Lung (tissue), 11 donors: ENCODE measurements at regions not wholly inside any gene's neighbourhood (a gene's known extent, or its start where the extent isn't known, plus 50 kb on each side); places are given as distances from the start of the nearest gene placed in this dataset.

ENCODE experiments used
- ATAC-seq: fragments of 200-7000 bp; cut with Tn5 transposase; one replicate; pipeline ENCODE4 v1.9.1; 2020; ENCODE audit warnings: moderate number of reproducible peaks; ENCODE audit not compliant: insufficient read depth, low FRiP score
- DNase-seq, 3 donors: peaks; one replicate each; pipeline ENCODE4 v3.0.0-alpha.2; 2013 to 2017
- H3K27ac ChIP-seq, 2 donors: one replicate each; pipeline ENCODE4 v1.5.1; 2013; ENCODE audit warnings: mild to moderate bottlenecking in 2 of 2, moderate library complexity in 2 of 2, control low read depth in 1 of 2, inconsistent platforms in 1 of 2, low read depth in 1 of 2, low read length in 1 of 2
- H3K27me3 ChIP-seq, 3 donors: one replicate each; pipeline ENCODE4 v1.5.1; 2013; ENCODE audit warnings: low read length in 2 of 3; ENCODE audit not compliant: control insufficient read depth in 3 of 3, insufficient read depth in 3 of 3
- H3K36me3 ChIP-seq, 4 donors: one replicate each; pipeline ENCODE4 v1.5.1; 2013; ENCODE audit warnings: low read length in 4 of 4, mild to moderate bottlenecking in 1 of 4, moderate library complexity in 1 of 4; ENCODE audit not compliant: control insufficient read depth in 4 of 4, insufficient read depth in 4 of 4
- H3K4me1 ChIP-seq, 5 donors: one replicate each; pipeline ENCODE4 v1.5.1; 2013; ENCODE audit warnings: low read length in 5 of 5, mild to moderate bottlenecking in 2 of 5, moderate library complexity in 1 of 5; ENCODE audit not compliant: control insufficient read depth in 5 of 5, insufficient read depth in 5 of 5
- H3K4me3 ChIP-seq: one replicate; pipeline ENCODE4 v1.5.1; 2013; ENCODE audit warnings: mild to moderate bottlenecking, control low read depth, moderate library complexity
- H3K9ac ChIP-seq, 2 donors: one replicate each; pipeline ENCODE4 v1.5.1; 2013; ENCODE audit warnings: low read length in 2 of 2, control low read depth in 1 of 2; ENCODE audit not compliant: insufficient read depth in 1 of 2
- H3K9me3 ChIP-seq, 4 donors: one replicate each; pipeline ENCODE4 v1.5.1; 2013; ENCODE audit warnings: low read length in 3 of 4, mild to moderate bottlenecking in 1 of 4, moderate library complexity in 1 of 4; ENCODE audit not compliant: control insufficient read depth in 4 of 4, insufficient read depth in 3 of 4
- CTCF ChIP-seq: IDR thresholded peaks from 2 replicates; pipeline ENCODE4 v1.5.1; 2012; ENCODE audit warnings: mild to moderate bottlenecking; ENCODE audit errors: control extremely low read depth, extremely low read depth
- WGBS, 2 donors: extraction: QIAGEN DNeasy Blood & Tissue Kit; methylation state at CpG; one replicate each; pipeline ENCODE4 v1.1.7; 2013; 5-methylcytosine and 5-hydroxymethylcytosine counted together
- donor health status: control.
- donor health status: control.
- donor health status: Bipolar disorder and iron deficiency.
- donor health status: healthy.
- donor health status: DM: yes; HTN: yes; CAD: no.

GRCh38 chr11:129264114-129264513 is 72.0 kb upstream of the ARHGAP32 start:
- Histone ChIP-seq H3K9ac (no peak overlapping the region), H3K4me1 (peaks cover 2 to 10% (median 3%) of the 10 kb centered on the region in 5 donors), H3K4me3 (no peak overlapping the region), H3K36me3 (peaks cover 0 to 2% (median 0%) of the 10 kb centered on the region in 4 donors), H3K27me3 (no peaks in the 10 kb centered on the region), H3K27ac (no peak overlapping the region), H3K9me3 (no peaks in the 10 kb centered on the region)
- WGBS, 2 donors = 93 to 94% methylated on average over 2 of the region's 2 CpGs
- DNase-seq (no peak), ATAC-seq (no peak)
- TF ChIP-seq CTCF = no peak

GRCh38 chr11:129260750-129261149 is 68.6 kb upstream of the ARHGAP32 start:
- Histone ChIP-seq H3K4me3 (no peak overlapping the region), H3K4me1 (peaks cover 0 to 5% (median 3%) of the 10 kb centered on the region in 5 donors), H3K27ac (no peak overlapping the region), H3K27me3 (no peaks in the 10 kb centered on the region), H3K9ac (no peak overlapping the region), H3K9me3 (no peaks in the 10 kb centered on the region), H3K36me3 (no peaks in the 10 kb centered on the region)
- 53 to 74% methylated on average over 1 of the region's 1 CpG for WGBS, 2 donors
- no peak for DNase-seq
- no peak for ATAC-seq
- no peak for TF ChIP-seq CTCF

- DNase-seq (no peak), ATAC-seq (no peak)
- Histone ChIP-seq H3K4me3 (no peak overlapping the region), H3K27me3 (no peaks in the 10 kb centered on the region), H3K4me1 (peaks cover 0 to 5% (median 3%) of the 10 kb centered on the region in 5 donors), H3K36me3 (no peaks in the 10 kb centered on the region), H3K9me3 (no peaks in the 10 kb centered on the region), H3K9ac (no peak overlapping the region), H3K27ac (no peak overlapping the region)
- no peak for TF ChIP-seq CTCF
- 78 to 86% methylated on average over 3 of the region's 3 CpGs for WGBS, 2 donors
These were observed 67.8 kb upstream of the ARHGAP32 start for GRCh38 chr11:129259931-129260348.

- Histone ChIP-seq H3K27me3 (no peaks in the 10 kb centered on the region), H3K9ac (no peak overlapping the region), H3K4me1 (peaks cover 0 to 5% (median 3%) of the 10 kb centered on the region in 5 donors), H3K36me3 (no peaks in the 10 kb centered on the region), H3K27ac (no peak overlapping the region), H3K9me3 (no peaks in the 10 kb centered on the region), H3K4me3 (no peak overlapping the region)
- WGBS, 2 donors = 74 to 84% methylated on average over 5 of the region's 5 CpGs
- no peak for TF ChIP-seq CTCF
- ATAC-seq (no peak), DNase-seq (no peak)
These were observed 66.1 kb upstream of the ARHGAP32 start for GRCh38 chr11:129258205-129258604.
